Dermis microvascular lymphatic vessel endothelial cell (primary cell): ENCODE measurements at regions not wholly inside any gene's neighbourhood (a gene's known extent, or its start where the extent isn't known, plus 50 kb on each side); places are given as distances from the start of the nearest gene placed in this dataset.
"Not testable (repeated sequence)": the region's sequence is repeated elsewhere in the genome, so short reads cannot be mapped to it uniquely, and the experiment has no call there.

ENCODE experiments used
- DNase-seq, 2 donors: peaks; one replicate each; pipeline versions ENCODE4 v3.0.0 to v3.0.0-alpha.2; 2010; ENCODE audit warnings: low read depth in 2 of 2

DNA sequence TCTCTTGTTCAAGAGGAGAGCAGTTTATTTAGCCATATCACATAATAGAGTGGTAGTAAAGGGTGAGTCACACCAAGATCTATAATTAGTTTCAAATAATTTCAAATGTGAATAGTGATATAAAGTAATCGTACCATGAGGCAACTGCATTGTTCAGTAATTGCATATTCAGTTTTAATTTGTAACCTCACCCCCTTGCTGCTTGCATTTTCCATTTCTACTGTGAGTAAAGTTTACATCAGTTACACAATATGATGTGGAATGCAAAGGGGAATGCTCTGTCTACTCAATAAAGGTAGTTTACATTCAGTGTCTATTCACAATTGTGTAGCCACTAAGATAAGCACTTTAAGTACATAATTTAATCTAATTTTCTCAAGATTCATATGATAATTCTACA is 1695.7 kb upstream of the SPRY2 start:
- DNase-seq = no peak

GRCh38 chr13:82011355-82011754 is 1670.4 kb upstream of the SPRY2 start:
- DNase-seq = peak in 1 of 2 donors; percentile 33

DNA sequence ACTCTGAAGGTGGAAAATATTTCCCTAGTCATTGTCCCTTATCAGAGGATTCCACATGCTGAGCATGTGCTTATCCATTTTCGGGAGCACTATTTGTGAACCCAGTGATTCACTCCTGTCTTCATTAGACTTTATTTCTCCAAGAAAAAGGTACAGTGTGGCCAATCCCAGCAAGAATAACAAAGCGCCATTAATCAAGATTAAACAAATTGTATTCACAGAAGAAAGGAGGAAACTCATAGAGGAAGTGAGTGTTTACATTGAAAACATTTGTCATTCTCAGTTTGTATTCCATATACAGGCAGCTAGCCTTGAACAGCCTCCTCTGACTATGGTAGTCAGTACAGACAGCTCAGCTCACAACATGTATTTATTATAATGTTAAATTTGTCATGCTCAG is 1669.9 kb upstream of the SPRY2 start:
- DNase-seq = peak in 1 of 2 donors; percentile 70

- peak in 1 of 2 donors; percentile 63 for DNase-seq
Observed at GRCh38 chr13:82002710-82003109, 1661.8 kb upstream of the SPRY2 start.

DNA sequence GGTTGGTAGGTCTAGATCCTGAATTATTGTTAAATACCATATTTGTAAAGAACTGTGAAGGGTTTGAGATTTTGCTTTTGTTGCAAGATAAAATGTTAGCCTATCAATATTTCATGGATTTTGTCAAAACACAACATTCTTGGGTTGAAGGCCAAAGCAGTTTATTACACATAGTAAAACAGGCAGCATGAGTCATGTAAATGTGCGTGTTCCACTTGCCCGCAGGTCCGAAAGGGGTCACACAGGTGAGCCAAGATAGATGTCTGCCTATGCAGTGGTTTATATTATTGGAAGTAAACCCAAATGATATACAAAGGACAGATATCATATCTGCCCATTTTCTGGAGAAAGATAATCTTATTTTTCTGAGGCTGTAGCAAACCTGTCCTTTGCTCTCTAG is 1654.4 kb upstream of the SPRY2 start:
- DNase-seq = no peak

DNA sequence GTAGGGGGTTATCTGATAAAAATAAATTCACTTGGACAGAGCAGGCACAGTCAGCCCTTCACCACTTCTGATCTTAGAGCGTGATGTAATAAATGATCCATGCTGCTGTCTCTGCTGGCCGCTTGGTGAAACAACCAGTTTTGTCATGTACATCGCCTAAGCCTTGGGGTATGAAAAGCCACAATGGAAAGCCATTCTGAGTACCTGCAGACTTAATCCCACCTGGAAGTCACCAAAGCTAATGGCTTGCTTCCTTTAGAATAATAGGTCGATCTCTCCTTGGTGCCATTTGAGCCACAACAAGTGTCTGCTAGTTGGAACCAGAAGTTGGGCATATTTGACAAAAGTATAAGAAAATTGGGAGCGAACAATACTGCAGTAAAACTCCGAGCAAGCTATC is 1649.7 kb upstream of the SPRY2 start:
- DNase-seq = no peak

DNA sequence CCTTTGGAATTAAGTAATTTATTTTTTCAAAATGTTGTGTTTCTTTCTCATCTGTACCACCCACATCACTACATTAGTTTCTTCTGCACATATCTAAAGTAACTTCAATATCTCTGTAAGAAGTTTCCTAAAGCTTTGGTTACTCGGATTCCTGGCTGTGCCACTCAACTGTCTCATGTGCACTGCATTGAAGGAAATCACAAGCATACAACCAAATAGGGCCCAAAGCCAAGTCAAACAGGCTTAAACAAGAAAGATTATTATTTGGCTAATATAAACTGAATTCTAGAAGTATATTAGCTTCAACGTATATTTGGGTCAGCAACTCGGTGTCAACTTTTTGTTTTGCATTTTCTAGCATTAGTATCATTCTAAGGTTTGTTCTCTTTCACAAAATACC is 1647.6 kb upstream of the SPRY2 start:
- peak in 1 of 2 donors; percentile 10 for DNase-seq

- DNase-seq = no peak
Observed at GRCh38 chr13:81987677-81988357, 1646.9 kb upstream of the SPRY2 start.

DNA sequence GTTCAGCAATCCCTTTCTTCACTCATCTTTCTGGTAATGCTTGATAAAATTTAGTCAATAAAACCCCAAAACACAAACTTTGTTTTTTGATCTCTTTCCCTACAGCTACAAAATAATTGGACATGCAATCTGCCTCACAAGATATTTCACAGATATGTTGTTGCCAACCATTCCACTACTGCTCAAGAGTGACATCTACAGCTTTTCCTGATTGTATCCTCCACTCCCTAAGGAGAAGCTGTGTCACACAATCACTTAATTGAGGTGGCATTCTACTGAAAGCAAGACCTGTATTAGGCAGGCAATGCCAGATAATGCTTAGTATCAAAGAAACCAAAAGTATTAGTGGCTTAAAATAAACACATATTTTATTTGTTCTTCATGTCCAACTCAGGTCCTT is 1646.2 kb upstream of the SPRY2 start:
- DNase-seq = no peak

DNA sequence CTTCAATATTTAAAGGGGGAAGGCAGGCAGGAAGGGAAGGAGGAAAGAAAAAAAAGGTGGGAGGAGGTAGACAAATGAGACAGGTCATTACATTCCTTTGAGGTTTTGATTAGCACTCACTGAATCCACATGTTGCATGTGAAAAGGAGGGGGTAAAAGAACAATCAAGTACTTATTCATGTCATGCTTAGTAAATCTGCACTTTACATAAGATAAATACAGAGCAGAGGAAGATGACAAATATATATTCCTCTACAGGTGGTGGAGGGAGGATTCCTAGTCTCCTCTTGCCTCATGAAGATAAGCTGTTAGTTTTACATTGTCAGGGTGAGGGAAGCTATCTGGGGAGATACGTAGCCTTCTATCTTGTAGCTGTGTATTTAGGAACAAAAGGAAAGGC is 1645.4 kb upstream of the SPRY2 start:
- DNase-seq = no peak

GRCh38 chr13:81957121-81957520 is 1616.2 kb upstream of the SPRY2 start:
- DNase-seq = no peak

- DNase-seq = peak in 1 of 2 donors; percentile 22
Observed at GRCh38 chr13:81929988-81930387, 1589.1 kb upstream of the SPRY2 start.

DNA sequence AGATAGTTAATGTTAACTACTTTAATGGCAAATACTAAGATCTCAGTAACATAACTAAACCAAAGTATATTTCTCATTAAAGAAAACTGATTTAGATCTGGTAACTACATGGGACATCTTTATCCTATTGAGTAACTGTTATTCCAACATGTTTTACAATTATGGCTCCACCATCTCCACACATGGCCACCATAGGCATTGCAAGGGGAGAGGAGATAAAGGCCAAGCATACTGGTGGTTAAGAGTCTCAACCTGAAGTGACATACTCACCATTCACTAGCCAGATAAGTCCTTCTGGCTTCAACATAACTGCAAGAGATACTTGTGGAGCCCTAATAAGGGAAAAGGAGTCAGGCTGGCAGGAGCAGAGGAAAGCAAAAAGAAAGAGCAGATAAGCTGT is 1586.4 kb upstream of the SPRY2 start:
- DNase-seq = no peak

GRCh38 chr13:81917810-81918209 is 1576.9 kb upstream of the SPRY2 start:
- no peak for DNase-seq

DNA sequence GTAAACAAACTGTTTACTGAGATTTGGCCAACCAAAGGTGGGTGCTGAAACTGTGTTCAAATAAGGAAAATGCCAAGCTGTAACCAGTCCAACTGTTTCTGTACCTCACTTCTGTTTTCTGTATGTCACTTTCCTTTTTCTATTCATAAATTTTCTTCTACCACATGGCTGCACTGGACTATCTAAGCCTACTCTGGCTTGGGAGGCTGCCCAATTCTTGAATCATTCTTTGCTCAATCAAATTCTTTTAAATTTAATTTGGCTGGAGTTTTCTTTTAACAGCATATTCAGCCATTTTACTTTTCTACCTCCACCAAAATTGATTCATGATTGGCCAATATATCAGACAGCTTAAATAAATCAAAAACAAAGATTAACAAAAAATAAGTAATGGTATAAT is 1575.5 kb upstream of the SPRY2 start:
- DNase-seq = no peak

- no peak for DNase-seq
Observed at GRCh38 chr13:81907787-81908372, 1567.0 kb upstream of the SPRY2 start.

GRCh38 chr13:81888855-81889254 is 1547.9 kb upstream of the SPRY2 start:
- DNase-seq = no peak

DNA sequence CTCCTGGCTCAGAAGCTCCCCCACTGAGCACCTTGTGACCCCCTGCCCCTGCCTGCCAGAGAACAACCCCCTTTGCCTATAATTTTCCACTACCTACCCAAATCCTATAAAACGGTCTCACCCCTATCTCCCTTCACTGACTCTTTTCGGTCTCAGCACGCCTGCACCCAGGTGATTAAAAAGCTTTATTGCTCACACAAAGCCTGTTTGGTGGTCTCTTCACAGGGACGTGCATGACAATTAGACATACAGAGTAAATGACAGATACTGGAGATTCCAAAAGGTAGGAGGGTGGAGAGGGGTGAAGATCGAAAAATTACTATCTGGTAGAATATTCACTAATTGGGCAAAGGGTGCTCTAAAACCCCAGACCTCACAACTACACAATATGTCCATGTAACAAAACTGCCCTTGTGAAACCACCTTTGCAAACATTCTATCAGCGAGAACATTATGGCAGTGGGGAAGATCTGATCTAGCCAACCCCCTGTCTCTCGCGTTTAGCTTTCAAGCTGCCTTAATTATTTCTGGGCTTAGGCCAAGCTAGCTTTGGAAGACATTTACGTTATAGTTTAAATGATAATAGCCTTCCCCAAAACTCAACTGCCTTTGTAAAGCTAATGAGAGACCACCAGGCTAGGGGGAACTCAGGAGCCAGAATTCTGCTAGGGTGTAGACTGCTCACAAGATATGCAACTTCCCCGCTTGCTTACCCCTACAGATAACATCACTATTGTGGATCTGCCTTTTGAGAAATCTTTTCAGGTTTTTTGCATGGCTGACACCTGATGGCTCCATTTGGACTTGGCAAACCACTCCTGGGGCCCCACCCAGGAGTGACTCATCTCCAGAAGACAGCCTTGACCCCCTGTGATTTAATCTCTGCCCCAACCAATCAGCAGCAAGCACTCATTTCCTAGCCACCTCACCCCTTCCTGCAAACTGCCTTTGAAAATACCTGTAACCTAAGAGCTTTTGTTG is 1534.0 kb upstream of the SPRY2 start:
- no peak for DNase-seq

- DNase-seq = no peak
Observed at GRCh38 chr13:81874253-81874652, 1533.3 kb upstream of the SPRY2 start.

DNA sequence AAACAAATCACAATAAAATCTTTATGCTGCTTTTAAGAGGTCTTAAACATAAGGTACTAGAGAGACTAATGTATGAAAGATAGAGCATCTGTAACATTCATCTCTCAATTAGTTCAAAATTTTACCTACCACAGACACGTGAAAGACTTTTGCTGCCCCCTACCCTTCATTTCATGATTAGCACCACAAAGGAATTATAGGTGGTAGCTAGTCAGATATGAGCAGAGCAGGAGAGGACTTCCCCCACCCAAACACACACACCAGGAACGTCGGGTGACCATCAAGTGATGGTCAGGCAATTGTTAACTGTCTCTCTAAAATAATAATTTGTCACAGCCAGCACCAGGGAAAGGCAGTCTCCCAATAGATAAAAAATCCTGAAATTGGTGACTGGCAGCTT is 1531.7 kb upstream of the SPRY2 start:
- DNase-seq = no peak

DNA sequence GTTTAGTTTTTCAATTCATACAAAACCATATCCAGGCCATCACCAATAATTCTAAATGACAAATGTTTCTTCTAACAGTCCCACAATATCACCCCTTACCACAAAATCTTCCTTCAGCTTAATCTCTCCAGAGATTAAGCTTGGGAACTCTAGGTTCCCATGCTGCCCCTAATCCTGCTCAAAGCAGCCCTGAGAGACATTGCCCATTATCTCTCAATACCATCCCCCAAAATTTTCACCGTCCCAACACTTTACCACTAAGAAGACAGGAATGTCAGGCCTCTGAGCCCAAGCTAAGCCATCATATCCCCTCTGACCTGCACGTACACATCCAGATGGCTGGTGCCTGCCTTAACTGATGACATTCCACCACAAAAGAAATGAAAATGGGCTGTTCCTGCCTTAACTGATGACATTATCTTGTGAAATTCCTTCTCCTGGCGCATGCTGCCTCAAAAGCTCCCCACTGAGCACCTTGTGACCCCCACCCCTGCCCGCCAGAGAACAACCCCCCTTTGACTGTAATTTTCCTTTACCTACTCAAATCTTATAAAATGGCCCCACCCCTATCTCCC is 1530.9 kb upstream of the SPRY2 start:
- not testable (repeated sequence) for DNase-seq

- no peak for DNase-seq
Observed at GRCh38 chr13:81848291-81848690, 1507.4 kb upstream of the SPRY2 start.
